NCI-H1694 treated with DMSO at 0.1 percent for 48 hours (cell line): ENCODE measurements at regions not wholly inside any gene's neighbourhood (a gene's known extent, or its start where the extent isn't known, plus 50 kb on each side); places are given as distances from the start of the nearest gene placed in this dataset.

ENCODE experiments used
- DNase-seq: peaks from one replicate; lab custom pipeline; 2025; lab: John Stamatoyannopoulos, UW

DNA sequence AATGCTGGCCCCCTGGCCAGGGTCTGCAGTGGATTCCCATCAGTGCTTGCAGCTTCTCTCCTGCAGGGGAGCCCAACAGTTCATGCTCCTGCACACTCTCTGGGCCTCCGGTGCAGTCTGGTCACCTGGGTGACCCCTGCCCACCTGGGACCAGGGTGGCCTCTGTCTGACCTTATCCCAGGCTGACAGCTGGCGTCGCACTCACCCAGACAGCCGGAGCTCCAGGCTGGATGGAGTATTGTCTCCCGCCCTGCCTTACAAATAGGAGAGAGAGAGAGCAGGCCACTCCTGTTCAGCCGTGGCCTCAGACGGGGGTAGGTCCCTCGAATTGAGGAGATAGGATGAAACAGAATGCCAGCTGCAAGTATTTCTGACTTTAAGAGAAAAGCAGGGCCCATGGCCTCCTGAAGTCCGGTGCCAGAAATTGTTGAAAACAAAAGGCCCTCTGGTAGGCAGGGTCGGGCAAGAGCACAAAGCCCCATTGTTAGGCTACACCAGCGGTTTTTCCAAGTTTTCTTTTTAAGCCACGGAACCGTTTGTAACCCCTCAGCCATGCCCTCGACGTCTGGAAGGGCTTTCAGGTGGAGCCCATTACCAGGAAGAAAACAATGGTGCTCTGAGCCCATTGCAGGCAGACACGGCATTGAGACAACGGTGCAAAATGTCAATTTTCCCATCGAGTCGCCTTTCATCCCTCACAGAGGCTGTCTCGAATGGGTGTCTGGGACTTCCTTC lies 258.4 kb downstream of the BCL11A start:
- DNase-seq = no peak

DNA sequence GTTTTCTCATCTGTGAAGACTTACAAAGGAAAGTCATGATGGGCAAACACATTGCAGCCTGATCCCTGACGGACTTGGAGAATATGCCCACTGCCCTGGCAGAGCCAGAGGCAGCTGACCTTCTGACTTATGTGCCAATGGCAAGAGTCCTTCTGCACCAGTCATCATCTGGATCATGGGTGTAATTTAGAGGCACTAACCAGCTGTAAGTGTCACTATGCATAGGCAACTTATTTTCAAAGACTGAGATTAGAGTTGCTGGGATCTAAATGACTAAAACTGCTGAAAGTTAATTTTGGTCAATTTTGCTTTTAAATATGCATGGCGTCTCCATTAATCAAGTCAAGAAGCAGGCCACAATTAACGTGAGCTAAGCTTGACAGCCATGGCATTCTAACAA lies 261.2 kb downstream of the BCL11A start:
- no peak for DNase-seq

DNA sequence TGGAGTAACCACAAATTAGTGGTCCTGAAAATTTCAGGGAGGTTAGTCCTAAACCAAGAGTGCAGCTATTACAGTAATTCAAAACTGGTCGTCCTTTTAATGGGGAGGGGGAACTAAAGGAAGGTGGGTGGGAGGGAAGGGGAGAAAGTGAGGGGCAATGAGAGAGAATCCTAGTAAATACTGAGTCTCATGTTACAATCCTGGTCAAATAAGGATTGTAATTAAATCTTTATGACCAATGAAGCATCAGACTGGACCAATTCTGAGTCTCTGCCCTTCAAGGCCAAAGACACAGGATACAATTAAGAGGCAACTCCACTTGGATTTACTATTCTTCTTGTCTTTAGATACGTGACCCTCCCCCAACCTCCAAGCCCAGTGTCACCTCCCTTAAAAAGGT lies 262.9 kb downstream of the BCL11A start:
- DNase-seq = no peak

DNA sequence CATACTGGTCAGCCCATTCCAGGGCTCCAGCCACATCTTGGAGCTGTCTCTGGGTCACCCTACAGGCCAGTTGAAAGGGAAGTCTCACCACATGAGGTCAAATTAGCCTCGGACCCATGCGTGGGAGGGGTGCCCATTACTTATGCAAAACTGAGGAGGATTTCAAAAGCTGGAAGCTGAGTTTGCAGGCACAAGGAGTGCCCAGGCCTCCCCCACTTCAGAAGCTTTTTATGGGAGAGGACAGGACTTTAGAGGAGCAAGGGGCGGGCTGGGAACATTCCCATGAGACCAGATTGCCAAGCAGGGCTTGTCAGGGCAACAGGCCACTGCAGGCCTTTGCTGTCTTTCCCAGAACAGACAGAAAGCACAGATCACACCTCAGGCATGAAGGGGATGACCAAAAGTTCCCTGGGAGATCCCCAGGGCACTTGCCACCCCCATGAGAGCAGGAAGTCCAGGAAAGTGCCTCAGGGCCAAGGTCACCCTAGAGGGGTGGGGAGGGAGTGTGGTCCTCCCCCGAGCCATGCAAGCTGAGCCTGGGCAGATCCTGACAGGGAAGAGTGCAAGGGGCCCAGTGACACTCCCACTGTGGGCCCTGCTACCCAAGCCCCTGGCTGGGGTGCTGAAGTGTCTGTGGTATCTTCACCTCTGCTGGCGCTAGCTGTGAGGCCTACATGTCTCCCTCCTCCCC lies 267.7 kb downstream of the BCL11A start:
- DNase-seq = no peak

DNA sequence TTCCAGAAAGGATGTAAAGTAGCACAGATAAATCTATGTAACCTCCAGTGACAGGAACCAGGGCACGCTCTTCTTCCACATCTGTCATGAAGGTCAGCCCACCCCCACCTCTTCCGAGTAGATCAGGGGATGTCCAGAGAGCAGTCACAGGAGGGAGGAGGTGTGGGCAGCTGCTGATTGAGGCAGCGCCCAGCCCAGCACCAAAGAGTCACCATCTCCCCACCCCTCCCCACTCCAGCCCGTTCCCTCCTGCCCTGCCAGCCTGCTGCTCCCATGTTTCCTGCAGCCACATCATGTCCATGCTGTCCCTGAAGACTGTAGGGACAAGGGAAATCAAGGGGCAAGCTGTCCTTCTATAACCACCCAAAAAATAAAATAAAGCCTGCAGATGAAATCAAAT lies 269.8 kb downstream of the BCL11A start:
- DNase-seq = no peak

DNA sequence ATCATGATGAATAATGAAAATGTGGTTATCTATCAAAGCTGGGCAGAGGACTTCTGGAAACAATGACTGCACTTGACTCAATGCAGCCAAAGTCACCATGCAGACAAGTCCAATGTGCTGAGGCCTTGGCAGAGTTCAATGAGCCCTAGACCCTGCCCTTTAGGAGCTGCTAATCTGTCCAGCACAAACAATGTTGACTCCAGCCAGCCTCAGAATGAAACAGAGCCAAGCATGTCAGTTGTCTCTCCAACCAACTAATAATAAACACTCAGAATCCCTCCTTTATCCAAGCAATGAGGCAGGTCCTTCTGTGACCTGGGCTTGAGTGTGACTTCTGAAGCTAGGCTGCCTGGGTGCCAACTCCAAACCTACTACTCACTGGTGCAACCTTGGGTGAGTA lies 270.6 kb downstream of the BCL11A start:
- DNase-seq = no peak

DNA sequence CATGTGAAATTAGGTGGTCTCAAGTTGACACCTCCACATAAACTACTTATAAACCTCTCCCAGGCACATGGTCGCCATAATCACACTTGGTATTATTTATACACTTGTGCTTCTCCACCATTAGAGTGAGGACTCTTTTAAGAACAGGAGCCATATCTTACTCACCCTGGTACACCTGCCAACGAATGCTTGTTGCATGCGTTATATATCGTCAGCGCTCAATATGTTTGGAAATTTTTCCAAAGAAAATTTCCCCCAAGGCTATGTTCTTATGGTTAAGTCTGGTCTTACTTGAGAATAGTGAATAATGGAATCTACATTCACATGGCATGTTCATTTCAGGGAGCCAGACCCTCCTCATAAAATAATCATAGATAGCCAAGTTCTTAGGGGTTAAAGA lies 271.7 kb downstream of the BCL11A start:
- no peak for DNase-seq

DNA sequence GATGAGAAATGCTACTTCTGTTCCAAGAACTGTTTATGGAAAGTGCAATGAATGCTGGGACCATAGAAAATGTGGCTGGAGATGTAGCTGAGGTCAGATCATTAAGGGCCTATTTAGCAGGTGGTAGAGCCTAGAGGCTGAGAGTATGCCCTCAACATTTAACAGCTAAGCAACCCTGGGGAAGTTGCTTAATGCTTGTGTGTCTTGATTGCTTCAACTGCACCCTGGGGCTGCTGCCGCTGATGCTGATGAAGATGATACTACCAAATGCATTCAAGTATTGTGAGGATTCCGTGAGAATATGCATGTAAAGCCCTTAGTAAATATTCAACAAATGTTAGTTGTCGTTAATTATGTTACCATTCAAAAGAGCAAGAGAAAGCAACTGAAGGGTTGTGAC lies 273.2 kb downstream of the BCL11A start:
- no peak for DNase-seq

DNA sequence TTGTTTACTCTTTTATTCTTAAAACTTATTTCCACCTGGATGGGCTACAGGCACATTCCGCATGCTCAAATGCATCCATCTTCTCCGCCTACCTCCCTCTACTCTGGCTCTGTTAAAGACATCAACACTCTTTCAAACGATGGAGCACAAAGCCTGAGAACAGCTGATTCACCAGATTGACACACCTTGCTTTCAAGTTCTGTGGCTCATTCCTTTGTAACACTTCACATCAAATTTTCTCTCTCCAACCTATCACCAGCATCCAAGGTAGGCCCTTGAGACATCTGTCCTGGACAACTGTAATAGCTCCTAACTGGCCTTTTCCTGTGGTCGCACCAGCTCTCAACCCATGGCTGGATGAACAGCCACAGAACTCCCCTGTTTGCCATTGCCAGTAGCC lies 274.5 kb downstream of the BCL11A start:
- DNase-seq = no peak

DNA sequence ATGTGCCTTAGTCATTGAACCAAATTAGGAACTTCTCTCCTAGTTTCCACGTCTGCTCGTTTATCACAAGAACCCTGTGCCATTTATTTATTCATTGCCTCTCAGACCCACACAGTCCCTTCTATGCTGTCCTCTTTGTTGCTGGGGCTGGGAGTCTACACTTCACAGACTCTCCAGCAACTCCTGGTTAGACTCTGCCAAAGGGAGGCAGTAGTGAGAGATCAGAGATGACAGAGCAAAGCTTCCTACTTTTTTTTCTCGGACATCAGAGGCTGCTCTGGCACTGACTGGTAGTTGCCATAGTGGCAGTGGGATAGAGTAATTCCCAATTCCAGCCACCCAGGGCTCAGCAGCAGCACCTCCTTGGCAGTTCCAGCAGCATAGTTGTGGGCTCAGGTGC lies 277.5 kb downstream of the BCL11A start:
- no peak for DNase-seq

DNA sequence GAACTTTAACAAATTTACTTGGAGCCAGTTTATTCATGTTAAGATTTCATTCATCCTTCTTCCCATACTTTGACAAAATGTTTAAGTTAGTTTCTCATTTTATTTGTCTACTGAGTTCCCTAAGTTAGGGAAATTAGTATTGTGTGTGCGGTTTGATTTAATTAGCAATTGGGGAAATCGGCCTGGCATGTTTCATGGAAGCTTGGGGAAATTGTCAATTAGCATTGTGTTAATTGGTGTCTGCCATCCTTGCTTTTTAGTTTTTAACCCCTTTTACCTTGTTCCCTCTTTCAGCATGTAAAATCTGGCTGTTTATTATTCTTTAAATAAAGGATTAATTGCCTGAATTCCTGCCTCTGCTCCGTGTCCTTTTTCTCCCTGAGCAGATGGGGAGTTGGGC lies 279.6 kb downstream of the BCL11A start:
- no peak for DNase-seq

DNA sequence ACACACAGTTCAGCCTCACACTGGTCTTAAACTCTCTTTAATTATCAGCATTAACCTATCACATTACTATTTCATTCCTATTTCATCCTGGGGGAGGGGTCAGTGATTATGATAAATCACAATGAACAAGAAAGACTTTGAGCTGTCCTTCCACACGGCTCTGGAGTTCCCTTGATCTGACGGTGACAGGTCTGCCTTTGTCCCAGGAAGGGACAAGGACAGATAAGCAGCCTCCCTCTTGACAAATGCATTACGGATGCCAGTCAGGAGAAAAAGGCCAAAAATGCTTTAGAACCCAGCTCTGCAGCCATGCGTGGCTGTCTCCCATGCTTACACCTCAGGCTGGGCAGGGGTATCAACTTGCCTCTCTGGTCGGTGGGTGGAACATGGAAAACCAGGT lies 281.7 kb downstream of the BCL11A start:
- DNase-seq = no peak

DNA sequence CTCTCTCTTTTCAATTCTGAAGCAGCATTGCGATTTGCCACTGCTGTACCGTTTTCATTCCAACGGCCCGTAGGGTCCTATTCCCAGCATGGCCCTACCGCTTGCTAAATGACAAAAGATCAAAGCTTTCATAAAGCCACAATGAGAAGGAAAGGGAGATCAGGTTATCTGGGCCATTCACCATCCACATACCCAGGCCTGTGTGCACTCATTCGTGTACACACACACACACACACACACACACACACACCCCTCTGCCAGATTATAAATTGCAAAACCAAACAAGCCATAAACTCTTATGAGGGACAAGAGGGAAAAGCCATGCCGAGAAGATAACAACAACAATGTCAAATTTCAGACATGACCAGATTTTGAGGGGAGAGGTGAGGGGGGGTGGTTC lies 282.3 kb downstream of the BCL11A start:
- no peak for DNase-seq

DNA sequence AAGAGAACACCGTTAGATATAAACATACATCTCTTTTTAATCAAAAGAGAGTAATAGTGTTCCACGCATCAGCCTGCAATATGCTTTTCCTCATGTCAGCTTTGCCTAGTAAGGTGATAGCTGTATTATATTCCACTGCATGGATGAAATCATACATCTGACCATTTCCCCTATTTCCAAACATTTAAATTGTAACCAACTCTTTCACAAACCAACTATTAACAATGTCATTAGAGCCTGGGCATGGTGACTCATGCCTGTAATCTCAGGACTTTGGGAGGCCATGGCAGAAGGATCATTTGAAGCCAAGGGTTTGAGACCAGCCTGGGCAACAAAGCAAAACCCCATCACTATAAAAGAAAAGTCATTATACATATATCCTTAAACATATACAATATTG lies 284.8 kb downstream of the BCL11A start:
- DNase-seq = no peak

DNA sequence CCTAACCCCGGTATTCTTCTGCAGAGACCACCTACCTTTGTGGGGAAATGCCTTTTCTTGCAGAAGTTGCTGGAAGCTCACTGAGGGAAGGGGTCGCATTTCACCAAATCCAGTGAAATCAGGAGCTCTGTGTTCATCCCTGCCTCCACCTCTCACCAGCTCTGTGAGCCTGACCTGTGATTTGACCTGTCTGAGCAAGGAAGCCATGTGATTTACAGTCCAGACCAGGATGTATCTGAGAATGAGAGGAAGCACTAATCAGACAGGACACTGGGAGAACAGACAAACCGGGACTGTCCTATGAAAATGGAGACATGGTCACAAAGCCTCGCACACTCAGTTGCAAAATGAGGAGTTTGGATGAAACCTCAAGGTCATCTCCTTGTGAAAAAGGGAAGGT lies 285.4 kb downstream of the BCL11A start:
- DNase-seq = no peak

DNA sequence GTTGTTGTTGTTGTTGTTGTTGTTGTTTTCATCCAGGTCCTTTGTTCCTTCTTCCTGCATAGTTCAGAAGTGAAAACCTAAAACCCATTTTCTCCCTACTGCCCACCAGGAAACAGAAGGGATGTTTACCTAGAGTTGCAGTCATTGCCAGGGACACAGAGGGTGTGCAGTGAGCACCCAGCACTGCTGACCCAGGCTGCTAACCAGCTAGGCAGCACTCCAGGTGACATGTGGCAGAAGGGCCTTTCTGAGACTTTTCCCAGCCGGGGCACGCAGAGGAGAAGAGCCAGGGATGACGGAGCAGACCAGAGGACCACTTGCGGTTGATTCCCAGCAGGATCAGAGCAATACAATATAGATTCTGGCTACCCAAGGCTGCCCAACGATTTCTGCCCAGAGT lies 286.3 kb downstream of the BCL11A start:
- DNase-seq = no peak

DNA sequence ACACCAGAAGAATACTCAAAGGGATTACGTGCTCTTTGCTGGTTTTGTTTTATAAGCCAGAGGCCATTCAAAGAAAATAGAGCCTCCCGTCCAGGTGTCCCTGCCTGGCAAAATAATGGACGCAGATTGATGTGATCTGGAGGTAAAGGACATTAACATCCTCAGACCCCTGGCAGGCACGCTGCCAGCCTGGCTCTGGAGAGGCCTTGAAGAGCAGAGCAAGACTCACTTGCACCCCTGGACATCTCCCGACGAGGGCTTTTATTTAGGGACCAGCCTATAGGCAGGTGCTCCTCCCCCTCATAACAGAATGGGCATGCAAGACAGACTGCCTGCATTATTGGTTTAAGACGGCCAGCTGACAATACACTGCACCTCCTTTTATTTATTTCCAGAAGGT lies 291.3 kb downstream of the BCL11A start:
- no peak for DNase-seq

DNA sequence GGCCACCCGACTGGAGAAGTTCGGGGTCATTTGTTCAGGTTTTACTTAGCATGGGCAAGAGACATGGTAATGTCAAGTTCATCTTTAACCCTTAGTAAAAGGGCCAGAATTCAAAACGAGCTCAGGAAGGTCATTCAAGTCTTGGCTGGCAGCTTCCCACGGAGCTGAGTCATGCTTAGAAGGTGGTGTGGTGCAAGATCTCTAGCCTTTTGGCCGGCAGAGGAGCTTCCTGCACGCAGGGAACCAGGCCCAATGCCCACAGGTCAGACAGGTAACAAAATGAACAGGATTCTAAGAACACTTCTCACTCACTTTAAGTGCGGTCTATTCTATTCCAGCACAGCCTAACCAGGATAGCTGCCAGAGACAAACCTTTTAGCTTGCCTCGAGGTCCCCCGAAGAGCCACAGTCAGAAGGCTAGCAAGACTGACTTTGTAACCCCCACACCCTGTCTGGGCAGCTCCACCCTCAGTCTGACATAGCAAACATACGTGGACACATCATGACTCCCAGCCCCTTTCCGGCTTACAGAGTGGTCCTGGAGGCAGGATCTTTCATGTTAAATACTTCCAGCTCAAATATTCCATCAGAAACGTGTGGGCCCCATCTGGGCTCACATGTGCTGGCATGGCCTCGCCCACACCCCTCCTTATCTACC lies 292.7 kb downstream of the BCL11A start:
- DNase-seq = no peak

DNA sequence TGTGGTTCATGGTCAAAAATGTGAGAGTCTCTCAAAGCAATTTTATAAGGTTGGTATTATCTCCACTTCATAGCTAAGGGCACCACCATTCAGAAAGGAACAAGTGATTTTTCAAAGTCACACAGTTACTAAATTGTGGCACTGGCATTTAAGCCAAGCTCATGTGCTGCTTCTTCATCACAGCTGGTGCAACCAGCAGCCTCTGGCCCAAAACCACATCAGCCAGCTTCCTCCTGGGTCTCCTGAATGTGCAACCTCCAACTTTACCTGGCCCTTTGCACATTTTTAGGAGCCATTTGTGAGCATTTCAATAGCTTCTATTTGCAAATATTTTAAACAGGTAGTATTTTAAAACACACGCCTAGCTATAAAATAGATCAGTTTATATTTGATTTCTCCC lies 293.7 kb downstream of the BCL11A start:
- DNase-seq = no peak

DNA sequence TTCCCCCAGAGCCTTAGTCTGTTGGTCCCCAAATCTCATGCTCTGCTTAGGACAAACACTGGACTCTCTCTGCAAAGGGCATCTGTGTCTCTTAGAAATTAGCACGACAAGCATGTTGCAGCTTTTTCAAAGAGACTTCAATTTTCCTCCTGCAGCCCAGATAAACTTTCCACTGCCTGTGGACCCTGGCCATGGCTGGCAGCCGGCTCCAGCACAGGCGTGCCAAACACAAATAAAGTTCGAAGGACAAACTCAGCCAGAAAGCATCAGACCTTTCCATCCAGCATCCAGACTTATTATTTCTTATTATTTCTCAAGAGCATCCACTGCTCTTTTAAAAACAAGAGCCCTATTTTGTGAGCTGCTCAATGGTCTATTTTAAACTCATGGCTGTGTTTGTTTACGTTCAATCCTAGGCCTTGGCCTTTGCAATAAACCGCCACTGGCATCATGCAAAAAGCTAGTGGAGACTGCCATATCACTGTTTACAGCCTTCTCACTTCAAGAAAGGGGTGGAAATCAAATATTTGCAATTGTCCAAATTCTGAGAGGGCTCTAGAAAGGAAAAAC lies 300.8 kb downstream of the BCL11A start:
- no peak for DNase-seq

DNA sequence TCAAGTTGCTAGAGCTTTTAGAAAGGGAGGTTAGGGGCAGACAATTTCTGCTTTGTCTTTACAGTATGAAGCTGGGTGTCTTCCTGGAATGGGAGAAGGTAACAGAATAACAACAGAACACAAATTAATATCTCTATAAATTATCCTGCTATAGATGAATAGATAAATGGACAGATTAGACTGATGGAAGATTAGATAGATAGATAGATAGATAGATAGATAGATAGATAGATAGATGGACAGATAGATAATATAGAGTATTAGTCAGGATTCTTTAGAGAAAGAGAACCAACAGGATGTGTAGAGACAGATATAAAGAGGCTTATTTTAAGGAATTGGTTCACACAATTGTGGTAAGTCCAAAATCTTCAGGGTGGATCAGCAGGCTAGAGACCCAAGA lies 302.2 kb downstream of the BCL11A start:
- DNase-seq = no peak

DNA sequence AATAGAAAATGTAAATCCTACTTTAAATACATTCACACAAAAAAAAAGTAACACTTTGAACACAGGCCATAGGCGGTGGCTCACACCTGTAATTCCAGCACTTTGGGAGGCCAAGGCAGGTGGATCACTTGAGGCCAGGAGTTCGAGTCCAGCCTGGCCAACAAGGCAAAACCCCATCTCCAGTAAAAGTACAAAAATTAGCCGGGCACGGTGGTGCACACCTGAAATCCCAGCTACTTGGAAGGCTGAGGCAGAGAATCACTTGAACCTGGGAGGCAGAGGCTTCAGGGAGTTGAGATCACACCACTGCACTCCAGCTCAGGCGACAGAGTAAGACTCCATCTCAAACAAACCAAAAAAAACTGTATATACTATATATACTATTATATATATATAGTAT lies 303.6 kb downstream of the BCL11A start:
- DNase-seq = no peak

DNA sequence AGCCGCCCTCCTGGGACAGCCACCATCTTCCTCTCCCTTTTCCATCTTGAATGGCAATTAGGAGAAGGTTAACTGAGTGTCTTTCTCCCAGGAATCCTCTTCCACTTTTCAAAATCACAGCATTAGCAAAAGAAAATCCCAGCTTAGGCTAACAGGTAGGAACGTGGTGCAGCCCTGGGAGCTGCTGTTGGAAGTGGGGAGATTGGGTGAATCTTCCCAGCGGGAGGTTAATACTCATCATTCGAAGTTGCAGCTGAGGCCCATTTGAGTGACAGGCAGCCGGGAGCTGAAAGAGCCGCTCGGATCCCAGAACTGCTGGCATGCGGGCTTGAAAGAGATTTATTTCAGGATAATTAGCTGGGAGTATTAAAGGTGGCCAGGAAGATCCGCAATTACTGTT lies 306.0 kb downstream of the BCL11A start:
- DNase-seq = no peak
